Activated CD4-positive, alpha-beta T cell treated with anti-CD3 and anti-CD28 coated beads, Interleukin-2, amount 50 U/mL, for 1 hour (primary cell): ENCODE measurements at regions not wholly inside any gene's neighbourhood (a gene's known extent, or its start where the extent isn't known, plus 50 kb on each side); places are given as distances from the start of the nearest gene placed in this dataset.

Experiments used
- DNase-seq: peaks from one replicate; pipeline ENCODE4 v3.0.0-alpha.2; 2020

DNA sequence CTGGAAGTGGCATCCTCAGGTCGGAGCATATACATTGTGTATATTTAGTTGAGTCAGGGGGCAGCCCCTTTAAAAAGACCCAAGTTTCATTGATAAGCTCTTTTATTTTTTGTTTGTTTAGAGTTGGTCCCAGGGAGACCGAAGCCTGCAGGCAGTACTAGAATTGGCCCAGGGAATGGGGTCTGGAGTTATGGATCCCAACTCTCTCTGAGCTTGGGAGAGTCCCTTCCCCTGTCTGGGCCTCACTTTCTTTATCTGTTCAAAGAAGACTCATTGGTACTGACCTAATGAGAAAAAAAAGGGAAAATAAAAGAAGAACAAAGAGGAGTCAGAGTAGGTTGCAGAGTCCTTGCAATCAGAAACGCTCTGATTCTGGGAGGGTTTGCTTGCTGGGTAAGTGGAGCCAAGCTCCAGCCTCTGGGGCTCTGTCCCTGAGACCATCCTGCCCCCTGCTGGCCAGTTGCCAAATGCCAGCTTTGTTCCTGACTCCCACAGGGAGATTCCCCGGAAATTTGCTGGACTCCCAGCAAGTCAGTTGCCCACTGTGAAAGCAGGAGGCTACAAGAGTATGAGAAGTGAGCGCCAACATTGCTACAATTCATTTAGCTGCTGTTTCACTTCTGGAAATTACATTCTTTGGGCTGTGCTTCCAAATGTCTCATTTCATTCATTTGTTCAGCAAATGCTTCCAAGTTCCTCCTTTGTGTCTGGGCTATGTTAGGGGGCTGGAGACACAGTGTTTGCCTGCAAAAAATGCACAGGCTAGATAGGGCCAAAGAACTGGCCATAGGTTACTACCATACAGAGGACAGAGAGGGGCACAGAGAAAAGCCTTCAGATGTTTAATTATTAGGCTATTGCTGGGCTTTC is 156.2 kb downstream of the MELK start:
- peak; percentile 62 for DNase-seq

DNA sequence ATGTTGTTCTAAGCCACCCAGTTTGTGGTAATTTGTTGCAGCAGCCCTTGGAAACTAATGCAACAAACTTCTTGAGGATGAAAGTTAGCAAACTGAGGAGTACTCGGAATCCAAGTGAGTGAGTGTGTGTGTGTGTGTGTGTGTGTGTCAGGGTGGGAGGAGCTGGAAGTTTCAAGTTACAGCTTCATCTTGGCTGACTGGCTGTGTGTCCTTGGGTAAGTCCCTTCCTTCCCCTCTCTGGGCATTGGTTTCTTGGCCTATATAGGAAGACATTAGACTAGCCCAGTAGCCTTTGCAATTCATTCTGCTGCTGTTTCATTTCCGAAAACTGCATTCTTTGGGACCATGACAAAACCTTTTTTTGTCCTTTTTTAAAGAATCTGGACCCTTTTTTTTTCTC is 157.2 kb downstream of the MELK start:
- DNase-seq, result no peak

DNA sequence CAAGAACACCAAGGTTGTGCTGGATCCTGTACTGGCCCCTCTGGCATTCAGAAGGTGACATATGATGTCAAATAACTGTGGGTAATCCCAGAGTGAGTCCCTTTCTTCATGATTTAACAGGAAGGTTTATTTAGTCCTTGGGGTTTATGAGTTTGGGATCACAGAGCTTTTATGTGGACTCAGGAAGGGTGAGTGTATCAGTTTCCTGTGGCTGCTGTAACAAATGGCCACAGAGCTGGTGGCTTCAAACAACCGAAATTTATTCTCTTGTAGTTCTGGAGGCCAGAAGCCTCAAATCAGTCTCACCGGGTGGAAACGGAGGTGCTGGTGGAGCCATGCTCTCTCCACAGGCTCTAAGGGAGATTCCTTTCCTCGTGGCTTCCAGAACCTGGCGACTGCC is 157.7 kb downstream of the MELK start:
- no peak for DNase-seq

- no peak for DNase-seq
These were observed 158.6 kb downstream of the MELK start for GRCh38 chr9:36731068-36731956.

DNA sequence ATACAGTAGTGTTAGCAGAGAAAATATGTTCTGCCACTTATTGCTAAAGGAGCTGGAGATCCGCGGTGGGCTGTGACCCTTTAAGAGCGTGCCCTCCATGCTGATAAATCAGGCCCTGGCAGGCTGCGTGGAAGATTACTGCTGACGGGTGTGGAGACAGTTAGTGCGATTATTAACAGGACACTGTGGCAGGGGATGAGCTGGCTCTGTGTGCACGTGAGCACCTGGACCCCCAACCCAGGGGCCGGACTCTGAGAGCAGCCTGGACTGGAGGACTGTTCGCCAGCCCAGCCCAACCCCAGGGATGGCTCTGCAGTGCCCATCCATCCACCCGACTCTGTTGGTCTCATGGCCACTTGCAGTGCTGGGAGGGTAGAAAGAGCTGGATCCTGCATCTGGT is 162.0 kb downstream of the MELK start:
- no peak for DNase-seq

DNA sequence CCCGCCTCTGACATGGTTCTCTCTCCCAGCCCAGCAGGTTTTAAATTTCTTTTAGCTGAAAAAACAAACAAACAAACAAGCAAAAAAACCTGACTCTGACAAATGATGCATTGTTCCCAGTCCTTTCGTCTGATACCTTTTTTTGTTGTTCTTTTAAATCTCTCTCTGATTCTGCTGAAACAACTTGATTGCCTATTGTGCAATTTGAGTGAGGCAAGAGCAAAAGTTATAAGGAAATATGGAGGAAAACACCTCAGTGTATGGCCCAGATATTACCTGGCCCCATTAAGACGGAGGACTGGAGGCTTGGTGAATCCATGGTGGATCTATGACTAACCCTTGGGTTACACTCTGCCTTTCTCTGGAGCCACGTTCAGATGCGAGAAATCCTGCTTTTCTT is 164.0 kb downstream of the MELK start:
- no peak for DNase-seq

GRCh38 chr9:36738318-36738976 is 165.8 kb downstream of the MELK start:
- no peak for DNase-seq

GRCh38 chr9:36739373-36740116 is 166.8 kb downstream of the MELK start:
- DNase-seq, result no peak

GRCh38 chr9:36742264-36742663 is 169.6 kb downstream of the MELK start:
- no peak for DNase-seq

DNA sequence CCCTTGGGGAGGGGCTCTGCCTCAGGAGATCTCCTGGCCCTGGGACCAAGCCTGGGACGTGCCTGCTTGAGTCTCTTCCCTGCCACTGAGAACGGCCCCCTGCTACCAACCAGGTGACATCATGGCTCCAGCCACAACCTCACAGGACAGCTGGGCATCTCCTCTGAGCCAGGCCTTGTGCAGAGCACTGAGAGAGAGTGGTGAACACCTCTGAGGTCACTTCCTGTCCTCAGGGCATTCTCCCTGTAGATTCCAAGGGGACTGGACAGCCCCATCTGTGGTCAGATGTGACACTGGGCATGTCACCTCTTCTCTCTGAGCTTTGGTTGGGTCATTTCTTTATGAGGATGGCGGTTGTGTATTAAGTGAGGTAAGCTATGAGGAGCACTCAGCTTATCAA is 172.0 kb downstream of the MELK start:
- no peak for DNase-seq

- no peak for DNase-seq
These were observed 173.3 kb downstream of the MELK start for GRCh38 chr9:36745977-36746376.

GRCh38 chr9:36746415-36746814 is 173.7 kb downstream of the MELK start:
- no peak for DNase-seq

DNA sequence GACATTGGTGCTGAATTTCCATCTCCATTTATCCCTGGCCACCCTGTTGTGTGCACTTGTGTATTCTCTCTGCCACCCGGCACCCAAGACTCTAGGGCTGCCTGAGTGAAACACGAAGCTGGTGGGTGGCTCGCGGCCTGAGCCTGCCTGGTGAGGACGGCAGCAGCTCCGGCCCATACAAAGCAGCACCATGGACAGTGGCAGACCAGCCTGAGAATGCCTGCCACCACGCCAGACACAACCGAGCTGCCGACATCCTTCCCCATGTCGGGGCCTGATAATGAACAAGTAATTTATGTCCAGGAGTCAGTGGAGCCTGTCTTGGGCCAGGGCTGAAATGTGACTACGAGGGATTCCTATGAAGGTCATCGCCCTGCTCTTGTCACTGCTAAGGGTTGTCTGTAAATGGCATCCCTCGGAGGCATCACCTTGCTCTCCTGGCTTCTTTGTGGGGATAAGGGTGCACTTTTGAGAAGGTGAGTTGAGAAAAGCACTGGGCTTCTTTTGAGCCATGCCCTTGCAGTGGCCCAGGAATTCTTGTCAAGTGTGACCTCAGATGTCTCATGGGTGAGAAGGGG is 175.7 kb downstream of the MELK start:
- DNase-seq, result peak; percentile 17

- no peak for DNase-seq
These were observed 176.8 kb downstream of the MELK start for GRCh38 chr9:36749461-36749860.

DNA sequence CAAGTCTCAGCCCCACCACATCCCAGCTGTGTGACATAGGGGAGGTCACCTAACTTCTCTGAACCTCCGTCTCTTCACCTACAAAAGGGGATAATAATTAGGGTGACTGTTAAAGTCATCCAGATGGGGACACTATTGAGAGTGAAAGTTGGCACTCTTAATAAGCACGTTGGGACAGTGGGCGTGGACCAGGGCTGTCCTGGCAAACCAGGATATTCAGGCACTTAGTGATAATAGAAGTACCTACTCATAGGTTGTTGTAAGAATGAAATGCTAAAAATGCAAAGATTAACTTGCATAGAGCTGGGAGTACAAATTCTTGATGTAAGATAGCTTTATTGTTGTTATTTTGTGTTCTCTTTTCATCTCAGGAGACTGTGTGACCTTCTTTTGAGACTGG is 177.9 kb downstream of the MELK start:
- DNase-seq, result no peak

DNA sequence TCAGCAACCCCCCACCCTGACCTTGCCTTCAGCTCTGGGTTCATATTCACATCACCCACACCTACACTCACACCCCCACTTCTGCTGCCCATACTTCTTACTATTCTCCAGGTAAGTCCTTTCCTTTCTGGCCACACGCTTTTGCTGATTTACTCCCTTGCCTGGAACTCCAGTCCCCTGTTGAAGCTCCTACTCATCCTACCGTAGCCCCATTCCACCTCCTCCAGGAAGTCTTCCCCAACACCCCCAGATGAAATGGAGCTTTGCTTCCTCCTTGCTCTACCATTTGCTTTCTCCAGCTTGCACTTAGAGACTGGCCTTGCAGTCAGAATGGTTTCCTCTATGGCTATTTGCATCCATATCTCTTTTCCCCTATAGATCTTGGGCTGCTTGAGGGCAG is 182.3 kb downstream of the MELK start:
- DNase-seq, result no peak

DNA sequence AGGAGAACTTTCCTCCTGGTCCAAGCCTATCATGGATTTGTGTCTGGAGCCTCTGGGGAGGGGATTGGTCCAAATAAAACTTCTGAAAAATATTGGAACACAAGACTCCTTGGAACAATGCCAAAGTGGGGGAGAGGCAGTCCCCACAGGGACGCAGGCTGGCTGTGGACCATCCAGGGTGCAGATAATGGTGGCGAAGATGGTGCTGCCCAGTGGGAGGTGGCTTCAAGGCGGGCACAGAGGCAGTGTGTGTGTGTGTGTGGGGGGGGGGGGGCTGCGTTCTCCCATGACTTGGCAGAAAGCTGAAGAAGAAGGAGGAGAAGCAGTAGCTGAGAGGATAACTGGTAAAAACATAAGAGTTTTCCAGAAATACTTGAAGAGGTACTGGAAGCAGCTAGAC is 186.4 kb downstream of the MELK start:
- no peak for DNase-seq

GRCh38 chr9:36759976-36760375 is 187.3 kb downstream of the MELK start:
- no peak for DNase-seq

DNA sequence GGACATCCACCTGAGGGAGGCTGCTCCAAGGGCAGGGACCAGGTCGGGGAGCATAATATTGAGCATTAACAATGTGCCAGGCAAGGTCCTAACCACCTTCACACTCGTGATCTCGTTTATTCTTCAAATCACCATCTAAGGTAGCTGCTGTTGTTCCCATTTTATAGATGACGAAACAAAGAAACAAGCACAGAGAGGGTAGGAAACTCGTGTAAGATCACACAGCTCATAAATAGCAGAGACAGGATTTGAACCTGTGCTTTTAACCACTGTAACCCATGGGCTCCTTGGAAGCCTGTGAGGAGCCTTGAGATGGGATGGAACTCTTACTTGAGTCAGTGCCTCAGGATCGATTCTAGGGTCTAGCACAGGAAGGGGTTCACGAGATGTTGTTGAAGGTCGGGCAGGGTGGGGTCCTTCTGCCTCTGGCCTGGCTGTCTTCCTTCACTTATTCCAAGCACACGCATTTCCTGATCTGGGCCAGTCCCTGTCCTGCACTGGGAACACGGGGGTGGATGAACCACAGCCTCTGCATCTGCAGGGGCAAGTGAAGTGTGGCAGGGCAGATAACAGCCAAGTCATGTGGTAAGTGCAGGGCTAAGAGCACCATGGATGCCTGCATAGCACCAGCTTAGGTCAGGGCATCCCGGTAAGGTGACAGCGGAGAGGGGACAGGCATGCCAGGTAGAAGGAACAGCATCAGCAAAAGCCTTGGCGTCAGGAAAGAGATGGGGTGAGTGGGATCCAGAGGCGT is 188.1 kb downstream of the MELK start:
- no peak for DNase-seq

- DNase-seq, result no peak
These were observed 190.3 kb downstream of the MELK start for GRCh38 chr9:36762958-36763357.

- no peak for DNase-seq
These were observed 191.1 kb downstream of the MELK start for GRCh38 chr9:36763778-36764177.
